Limb (tissue), 2 donors: ENCODE measurements at regions not wholly inside any gene's neighbourhood (a gene's known extent, or its start where the extent isn't known, plus 50 kb on each side); places are given as distances from the start of the nearest gene placed in this dataset.

ENCODE experiments used
- DNase-seq, 2 donors: peaks; one replicate each; pipeline ENCODE4 v3.0.0-alpha.2; 2016; ENCODE audit errors: extremely low spot score in 2 of 2

DNA sequence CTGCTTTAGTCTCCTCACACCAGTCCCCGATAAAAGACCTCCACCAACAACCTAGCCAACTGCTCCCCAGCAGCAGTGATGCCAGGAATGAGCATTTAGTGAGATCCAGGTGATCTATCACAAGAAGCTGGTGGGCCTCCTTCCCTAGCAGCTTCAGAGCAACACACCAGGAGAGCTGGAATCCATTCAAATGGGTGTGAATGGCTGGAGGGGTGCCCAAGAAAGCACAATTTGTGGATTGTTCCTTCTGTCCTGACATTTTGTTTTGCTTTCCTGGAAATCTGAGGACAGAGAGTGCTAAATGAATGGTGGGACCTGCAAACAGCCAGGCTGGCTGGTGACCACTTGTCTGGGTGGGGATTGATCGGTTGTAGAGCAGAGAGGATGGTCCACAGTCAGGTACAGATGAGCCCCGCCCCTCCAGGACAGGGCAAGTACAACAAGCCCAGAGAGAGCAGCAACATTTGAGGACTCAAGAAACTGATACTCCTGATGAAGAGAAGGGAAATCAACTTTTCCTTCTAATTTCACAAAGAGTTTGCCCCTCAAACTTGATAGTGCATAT, 316.8 kb downstream of the VPS13C start:
- DNase-seq: no peak

DNA sequence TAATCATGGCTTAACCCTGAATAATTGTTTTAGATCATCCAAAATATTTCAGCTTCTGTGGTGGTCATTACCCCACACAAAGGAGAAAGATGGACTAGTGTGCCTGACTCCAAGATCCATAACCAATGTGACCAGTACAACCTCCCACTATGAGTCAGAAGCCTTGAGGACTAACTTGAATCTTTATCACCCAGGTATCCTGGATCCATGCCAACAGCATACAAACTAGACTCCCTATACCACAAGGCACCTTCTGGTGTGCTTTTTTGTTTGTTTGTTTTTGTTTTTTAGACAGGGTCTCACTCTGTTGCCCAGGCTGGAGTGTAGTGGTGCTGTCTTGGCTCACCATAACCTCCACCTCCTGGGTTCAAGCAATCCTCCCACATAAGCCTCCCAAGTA, 317.7 kb downstream of the VPS13C start:
- no peak for DNase-seq

DNA sequence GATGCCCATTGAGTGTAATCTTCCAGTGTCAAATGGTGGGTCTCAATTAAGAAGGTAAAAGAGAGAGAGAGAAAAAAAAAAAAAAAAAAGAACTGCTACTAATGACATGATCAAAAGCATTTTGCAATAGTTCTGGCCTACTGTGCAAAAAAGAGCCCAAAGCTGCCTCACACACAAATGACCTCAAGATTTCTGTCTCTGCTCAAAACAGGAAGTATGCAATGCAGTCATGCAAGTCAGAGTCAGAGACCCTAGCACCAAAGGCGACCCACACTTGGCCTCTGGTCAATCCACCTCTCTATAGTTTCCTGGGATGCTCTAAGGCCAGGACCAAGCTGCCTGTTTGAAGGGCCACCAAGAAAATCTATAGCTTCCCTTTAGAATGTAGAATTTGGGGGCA, 323.5 kb downstream of the VPS13C start:
- DNase-seq: no peak

DNA sequence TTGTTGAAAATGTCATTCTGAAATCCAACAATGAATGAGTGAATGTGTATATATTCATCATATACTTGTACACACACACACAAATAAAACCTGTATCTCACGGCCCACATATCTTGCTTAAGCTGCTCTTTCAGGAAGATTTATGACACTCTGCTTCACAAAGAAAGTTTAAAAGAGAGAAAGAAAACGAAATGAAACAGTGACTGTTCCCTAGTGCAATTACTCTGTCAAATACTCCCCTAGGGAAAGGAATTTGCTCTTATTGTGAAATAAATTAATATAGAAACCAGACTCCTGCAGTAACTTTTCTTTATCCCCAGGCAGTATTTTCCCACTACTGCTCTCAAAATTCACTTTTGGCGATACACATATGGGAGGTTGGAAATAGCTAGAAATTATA, 329.1 kb downstream of the VPS13C start:
- DNase-seq: no peak

DNA sequence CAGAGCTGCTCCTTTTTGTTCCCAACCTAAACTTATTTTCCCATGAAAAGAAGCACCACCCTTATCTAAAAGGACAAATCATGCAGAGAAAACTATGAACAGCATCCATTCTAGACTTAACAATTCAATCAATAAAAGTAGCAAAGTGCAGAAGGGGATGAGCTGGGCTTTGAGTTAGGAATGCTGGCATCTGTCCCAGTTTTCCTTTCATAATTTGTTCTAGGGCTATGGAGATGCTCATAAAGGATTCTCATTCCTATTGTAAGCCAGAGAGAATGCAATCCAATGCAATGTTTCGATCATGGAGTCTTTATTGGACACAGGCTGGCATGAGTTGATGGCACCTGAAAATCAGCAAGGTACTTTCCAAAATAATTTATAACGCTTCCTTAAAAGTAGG, 330.6 kb downstream of the VPS13C start:
- DNase-seq: no peak

DNA sequence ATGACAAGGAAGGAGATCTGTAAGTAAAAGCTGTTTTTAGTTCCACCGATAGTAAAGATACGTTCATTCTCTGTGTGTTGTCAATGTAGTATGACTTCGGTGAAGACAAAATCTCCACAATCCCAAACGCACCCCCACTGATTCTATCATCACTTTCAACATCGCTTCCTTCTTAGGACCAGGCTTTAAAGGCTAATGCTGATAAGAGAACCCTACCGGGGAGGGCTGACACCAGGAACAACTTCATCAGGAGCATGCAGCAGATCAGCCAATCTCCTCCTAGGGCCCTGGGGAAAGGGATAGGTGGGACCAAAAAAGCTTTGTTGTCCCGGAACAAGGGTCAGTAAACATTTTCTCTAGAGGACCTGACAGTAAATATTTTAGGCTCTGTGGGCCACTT, 334.1 kb downstream of the VPS13C start:
- DNase-seq: no peak

DNA sequence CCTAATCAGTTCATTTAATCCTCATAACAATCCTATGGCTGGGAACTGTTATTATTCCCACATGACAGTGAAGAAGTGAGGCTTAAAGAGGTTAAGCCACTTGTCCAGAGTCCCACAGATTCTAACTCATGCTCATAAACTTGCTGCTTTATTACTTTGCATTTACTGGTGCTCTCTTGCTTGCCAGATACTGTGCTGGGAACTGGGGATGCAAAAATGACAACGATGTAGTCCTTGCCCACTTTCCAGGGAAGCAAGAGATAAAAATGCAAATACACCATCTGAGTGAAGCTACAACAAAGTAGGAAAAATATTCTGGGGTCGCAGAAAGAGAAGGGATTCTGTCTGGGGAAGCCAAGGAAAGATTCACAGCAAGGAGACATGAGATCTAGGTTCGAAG, 335.0 kb downstream of the VPS13C start:
- no peak for DNase-seq

DNA sequence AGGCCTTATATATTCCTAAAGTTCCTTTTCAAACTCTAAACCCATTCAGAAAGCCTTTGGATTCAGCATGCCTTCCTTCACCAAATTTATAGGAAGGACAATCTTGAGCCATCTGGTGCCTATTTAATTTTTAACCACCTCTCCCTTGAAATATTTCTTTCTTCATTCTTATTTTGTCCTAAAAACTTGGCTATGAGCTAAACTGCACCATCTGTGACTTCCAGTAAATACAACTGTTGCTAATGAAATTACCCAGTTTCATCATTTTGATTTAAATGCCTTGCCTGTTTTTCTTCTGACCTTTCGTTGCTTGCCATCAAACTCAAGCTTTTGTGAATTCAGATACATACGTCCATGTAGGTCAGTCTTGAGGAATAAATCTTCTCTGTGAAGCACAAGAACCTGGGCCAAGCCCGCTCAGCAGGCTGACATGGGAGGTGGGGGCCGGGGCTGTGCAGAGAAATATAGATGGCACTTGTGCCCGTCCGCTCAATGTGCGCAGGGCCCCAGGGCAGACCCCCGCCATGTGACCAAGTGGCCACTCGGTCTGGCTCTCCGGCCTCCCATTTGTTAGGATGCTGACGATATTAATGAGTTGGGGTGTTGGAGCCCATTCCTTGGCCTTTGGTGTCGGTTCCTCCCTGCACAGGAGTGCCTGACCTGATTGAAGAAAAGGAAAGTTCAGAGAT, 335.9 kb downstream of the VPS13C start:
- no peak for DNase-seq

DNA sequence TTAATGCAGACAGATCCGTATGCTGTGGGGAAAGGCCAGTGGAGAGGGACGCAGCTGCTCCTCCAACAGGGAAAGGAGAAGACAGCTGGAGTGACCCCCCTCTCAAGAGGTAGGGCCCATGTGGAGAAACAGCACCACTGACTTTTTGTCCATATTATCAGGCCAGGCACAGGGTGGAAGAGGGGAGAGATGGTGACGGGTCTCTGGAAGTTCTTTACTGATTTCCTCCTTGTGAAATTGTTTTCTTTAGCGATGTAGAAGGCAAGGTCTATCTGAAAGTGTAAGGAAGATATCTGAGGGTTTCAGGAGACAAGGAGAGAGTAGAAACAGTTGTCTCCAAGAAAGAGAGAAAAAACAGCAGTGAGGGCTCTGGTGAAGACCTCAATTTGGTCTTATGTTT, 338.8 kb downstream of the VPS13C start:
- no peak for DNase-seq

DNA sequence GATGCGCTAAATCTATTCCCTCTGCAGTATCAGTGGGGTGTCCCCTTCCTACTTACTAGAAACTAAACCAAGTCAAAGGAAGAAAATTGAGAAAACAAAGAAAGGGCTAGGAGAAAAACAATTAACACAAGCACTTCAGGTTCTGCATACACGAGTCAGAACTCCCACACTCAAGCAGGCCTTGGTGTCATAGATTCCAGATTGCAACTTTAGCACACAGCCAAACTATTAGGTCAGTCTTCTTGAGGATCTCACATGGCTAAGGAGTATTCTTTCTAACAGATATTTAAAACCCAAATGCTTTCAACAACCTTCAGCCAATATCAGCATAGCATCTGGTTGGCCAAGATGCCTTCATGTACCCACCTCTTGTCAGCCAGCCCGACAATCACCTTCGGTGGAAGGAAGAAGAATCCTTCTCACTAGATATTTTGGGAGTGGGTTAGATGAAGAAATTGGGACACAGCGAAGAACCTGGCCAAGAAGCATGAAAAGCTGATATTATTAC, 340.0 kb downstream of the VPS13C start:
- no peak for DNase-seq

DNA sequence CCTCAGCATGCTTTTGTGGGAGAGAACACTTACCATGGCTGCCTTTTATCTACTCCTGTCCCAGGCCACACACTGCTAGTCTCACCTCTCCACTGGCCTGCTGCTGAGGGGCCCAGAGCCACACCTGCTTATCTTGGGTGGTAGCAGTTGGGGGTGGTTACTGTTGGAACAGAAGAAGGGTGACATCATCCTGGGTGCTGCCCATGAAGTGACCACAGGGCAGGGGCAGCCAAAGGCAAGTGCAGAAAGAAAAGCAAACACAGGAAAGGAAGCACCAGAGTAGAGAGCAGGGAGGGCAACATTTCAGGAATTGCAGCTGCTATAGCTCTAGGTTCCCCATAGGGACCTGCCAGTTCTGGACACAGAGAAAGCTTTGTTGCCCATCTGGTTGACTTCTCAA, 345.2 kb downstream of the VPS13C start:
- DNase-seq: no peak

DNA sequence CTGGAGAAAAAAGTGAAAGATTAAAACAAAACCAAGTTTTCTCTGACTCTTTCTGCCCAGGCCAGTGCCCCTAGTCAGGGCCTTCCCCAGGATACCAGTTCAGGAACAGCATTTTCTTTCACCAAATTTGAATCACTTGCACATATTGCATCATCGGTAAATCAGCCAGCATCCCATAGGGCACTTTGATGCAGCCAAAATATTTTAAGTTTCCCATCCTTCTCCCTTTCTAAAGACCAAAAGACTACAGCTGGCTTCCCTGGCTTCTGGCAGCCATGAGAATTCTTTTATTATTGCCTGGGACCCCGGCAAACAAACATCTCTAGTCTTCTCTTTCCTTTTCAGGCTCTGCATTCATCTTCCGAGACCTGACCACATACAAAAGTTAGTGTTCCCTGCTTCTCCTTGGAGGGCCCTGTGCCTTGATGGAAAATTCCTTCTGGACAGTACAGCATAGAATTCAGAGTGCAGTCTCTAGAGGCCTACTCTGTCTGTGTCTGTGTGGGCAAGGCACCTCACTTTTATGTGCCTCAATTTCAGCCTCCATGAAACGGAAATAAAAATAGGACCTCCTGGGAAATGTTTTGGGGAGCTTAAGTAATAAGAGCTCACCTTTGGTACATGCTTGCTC, 348.0 kb downstream of the VPS13C start:
- DNase-seq: no peak

DNA sequence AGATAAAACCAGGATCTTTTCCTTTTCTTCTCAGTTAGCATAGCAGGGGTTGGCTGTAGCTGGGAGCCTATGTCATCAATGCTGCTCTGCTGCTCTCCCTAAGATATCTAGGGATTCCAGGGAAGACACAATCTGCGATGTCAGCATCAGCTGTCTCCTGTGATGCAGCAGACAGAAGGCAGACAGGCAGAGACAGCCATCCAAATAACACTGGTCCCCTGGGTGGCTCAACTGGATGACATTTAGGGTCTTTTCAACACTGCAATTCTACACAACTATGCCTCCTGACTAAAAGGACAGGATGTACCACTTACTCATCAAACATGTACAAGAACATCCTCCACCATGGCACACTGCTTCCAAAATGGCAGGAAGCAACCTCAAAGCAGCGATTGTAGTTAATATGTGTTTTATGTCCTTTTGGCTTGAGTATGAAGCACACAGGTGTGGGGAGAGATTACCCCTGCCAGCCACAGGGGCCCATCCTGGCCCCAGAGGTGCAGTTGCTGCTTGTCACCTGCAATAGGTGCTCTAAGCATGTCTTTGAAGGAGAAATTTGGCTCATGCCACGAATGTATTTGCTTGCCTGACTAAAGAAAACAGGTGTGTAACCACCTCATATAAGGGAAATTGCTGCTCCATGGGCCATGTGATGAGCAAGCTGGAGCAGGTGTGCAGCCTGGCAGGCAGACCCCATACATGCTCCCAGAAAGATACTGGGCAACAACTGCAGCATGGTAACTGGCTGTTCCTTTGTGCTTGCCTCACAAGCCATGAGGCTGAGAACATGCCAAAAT, 357.8 kb downstream of the VPS13C start:
- no peak for DNase-seq

DNA sequence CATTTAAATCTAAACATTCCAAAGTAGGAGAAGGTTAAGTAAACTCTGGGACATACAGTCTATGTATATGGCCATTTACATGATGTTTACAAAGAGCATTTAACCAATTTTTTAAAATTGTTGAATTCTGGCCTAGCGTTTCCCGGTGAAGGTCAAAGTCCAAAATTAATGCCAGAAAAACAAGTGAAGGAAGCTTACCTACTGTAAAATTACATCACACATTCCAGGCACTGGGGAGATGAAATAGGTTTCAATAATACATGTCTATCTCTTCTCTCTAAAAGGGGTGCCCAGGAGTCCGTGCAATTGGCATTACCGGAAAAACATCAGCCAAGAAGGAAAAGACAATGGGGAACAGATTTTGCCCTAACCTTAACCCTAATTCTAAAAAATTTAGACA, 358.8 kb downstream of the VPS13C start:
- no peak for DNase-seq

DNA sequence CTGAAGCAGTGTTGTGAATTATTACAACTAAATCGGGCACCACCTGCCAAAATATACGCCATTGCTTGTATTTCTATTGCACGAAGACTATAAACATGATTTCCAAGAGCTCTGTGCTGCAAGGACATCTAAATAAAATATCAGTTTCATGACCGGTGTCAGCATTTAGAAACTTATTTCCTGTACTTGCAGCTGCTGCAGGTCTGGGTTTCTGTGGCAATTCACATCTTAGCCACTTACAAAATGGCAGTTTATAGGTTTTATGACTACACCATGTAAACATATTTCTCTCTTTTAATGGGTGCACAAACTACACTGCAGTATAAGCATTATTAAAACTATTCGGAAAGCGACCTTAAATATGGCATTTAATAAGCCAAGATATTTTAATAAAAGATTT, 359.4 kb downstream of the VPS13C start:
- no peak for DNase-seq

DNA sequence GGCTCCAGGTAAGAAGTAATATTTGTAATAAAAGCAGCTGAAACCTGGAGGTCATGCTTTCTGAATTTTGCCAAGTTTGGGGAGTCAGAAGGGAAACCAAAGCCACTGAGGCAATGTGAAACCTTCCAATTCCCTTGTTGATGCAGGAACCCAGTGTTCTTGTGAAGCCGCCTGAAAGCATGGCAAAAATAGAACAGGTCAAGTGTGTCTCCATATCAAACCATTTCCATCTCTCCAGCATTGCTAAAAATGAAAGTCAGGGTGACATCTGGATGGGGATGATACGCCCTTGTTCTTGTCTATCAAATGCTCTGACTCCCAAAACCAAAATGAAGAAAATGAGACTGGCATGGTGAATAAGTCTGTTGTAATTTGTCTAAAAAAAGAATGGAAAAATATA, 362.5 kb downstream of the VPS13C start:
- no peak for DNase-seq

DNA sequence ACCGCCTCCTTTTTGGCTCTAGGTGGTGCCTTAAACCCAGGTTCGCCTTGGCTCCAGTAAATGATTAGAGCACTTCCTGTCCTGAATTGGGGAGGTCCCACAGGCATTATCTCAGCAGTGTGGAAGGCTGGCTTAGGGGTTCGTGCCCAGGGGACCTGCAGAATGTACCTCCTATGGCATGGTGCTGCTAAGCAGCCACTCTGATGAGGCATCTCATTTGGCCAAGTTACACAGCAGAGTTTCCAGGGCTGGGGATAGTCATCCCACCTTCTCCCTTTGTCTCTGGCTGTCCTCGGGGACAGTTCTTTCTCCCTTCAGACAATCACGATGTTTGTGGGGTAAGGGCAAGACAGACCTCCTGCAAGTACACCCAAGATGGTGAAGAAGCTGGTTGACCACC, 371.2 kb downstream of the VPS13C start:
- no peak for DNase-seq

DNA sequence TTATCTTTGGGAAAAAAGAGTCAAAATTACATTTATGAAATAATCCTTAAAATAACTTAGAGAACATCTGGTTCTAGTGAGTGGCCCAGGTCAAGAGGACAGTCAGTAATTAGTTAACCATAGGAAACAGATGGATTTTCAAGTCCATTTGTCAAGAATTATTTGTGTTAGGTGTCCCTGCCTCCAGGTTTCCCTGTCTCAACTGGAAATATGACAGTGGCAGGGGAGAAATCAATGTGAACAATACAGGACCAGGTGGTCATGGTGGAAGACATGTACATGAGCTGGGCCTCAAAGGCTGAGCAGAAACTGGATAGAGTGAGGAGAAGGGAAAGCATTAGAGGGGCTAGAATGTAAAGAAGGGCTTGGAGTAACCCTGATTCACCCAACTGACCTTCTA, 372.6 kb downstream of the VPS13C start:
- no peak for DNase-seq

DNA sequence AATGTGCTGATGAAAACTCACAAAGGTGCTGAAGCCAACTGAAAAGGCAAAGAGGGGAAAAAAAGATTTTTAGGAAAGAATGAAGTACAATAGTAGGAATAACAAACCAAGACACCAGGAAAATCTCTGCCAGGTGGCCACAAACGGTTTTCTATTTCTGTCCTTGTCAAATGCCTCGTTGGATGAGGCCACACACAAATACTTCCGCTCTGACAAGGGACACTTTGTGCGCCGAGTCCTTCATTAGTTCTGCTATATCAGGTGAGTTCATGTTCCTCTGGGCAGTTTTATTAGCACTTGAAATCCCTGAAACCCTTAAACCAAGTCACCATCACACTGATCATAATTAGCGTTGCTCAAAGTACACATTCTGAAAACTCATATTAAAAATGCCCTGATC, 373.1 kb downstream of the VPS13C start:
- no peak for DNase-seq

DNA sequence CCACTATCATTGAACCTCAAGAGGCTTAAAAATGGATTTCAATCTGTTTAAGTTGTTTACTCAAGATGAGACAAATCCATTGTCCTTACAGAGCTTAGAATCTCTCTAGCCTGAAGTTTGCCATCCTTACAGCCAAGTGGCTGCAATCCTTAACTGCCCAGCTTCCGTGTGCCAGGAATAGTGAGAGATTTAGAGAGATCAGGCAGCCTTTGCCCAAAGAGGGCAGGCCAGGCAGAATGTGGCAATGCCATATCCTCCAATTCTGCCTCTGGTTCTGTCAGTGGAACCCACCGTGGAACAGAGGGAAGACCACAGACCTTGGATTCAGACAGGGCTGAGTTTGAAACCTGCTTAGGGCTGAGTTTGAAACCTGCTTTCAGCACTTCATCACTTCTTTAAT, 374.3 kb downstream of the VPS13C start:
- no peak for DNase-seq

DNA sequence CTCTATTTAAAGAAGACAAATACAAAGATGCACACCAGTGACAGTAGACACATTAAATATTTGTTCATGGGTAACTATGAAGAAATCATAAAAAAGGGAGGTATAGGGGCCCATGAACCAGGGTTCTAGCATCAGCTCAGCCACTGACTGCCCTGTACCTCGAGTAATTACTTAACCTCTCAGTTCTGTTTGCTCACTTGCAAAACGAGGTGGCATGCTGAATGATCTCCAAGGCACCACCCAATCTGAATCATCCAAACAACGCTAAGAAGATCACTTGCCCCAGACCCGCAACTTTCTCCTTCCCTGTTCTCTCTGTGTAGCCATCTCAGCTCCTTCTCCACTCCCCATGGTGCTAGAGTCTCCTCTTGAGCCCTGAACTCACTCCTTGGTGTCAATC, 374.7 kb downstream of the VPS13C start:
- no peak for DNase-seq

DNA sequence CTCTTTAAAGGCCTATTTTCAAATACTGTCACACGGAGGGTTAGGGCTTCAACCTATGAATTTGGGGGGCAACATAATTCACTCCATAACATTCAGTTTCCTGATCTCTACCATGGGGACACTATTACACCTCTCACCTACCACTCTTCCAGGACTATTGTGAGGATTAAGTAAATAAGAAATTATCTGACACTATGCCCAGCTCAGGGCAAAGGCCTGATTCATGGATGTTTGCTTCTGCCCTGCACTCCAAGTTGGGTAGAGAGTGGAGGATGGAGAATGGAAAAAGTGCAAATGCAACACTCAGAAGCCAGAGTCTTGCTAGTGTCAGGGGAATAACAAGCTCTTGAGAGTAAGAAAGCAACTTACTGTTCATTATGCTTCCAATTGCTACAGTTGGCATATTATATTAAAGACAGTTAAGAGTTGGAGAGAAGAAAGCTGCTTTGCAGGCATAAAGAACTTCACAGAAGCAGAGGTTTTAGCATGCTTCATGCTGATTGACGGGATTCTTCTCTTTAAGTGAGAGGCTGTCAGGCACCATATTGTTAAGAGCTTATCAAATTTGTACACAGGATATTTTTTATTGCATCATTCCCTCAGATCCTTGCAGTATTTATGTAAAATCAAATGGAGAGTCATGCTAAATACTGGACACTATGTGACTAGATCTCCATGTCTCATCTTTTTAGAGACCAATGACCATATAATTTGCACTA, 375.3 kb downstream of the VPS13C start:
- DNase-seq: no peak
